ENCODE measurements at regions not wholly inside any gene's neighbourhood (a gene's known extent, or its start where the extent isn't known, plus 50 kb on each side); places are given as distances from the start of the nearest gene placed in this dataset.

DNA sequence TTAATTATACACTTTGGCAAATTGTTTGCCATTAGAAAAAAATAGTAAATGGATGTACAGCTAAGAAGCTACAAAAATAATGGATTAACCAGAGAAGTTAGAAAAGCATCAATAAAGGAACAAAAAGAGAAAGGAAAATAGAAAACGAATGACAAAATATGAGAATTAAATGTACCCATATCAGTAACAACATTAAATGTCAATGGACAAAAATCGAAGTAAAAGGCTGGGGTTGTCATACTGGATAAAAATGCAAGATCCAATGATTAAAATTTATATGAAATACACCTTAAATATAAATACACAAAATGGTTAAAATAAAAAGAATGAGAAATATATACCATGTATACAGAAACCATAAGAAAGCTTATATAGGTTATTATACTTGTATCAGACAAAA is 470.6 kb downstream of the OCA2 start:
- no peak overlapping the region for H4K8ac ChIP-seq (ENCODE audit: low read length)
- H2BK12ac ChIP-seq (ENCODE audit: low read length in 2 of 2) = no peak overlapping the region
- H2BK15ac ChIP-seq (ENCODE audit: low read depth, poor library complexity, severe bottlenecking) = no peak overlapping the region
- H3K79me1 ChIP-seq (replicated peaks; ENCODE audit: low read length, poor library complexity, severe bottlenecking) = no peaks in the 10 kb centered on the region
- DNase-seq = no peak
- no peaks in the 10 kb centered on the region for H3K4me1 ChIP-seq (ENCODE audit: control insufficient read depth, insufficient read depth, low read depth, low read length)
- H3K9ac ChIP-seq (ENCODE audit: low read length) = no peak overlapping the region
- no peaks in the 10 kb centered on the region for H3K27me3 ChIP-seq (ENCODE audit: control insufficient read depth in 1 of 2, insufficient read depth in 1 of 2, low read length in 2 of 2)
- H3K36me3 ChIP-seq (ENCODE audit: control insufficient read depth in 1 of 2, insufficient read depth in 2 of 2, low read depth in 1 of 2, low read length in 2 of 2) = no peaks in the 10 kb centered on the region
- H3K4ac ChIP-seq (ENCODE audit: low read depth in 1 of 2, low read length in 2 of 2) = no peak overlapping the region
- no peak overlapping the region for H4K91ac ChIP-seq (ENCODE audit: low read length)
- H3K9me3 ChIP-seq (ENCODE audit: control insufficient read depth, low read length) = peaks cover 51% of the 10 kb centered on the region
- no peak overlapping the region for H3K18ac ChIP-seq (ENCODE audit: low read depth in 1 of 2, low read length in 2 of 2)
- no peak overlapping the region for H2AK5ac ChIP-seq (ENCODE audit: low read length, severe bottlenecking)
- WGBS = no CpG with 5 or more reads among the region's 2 CpGs
- H3K4me2 ChIP-seq (ENCODE audit: low read length, poor library complexity, severe bottlenecking) = no peak overlapping the region
- no peak overlapping the region for H3K27ac ChIP-seq (ENCODE audit: low read length, poor library complexity, severe bottlenecking)
- H3K14ac ChIP-seq (ENCODE audit: low read length in 2 of 2) = no peak overlapping the region
- no peak overlapping the region for H3K4me3 ChIP-seq (ENCODE audit: insufficient read depth in 1 of 2, low read depth in 1 of 2, low read length in 2 of 2)
- H2BK5ac ChIP-seq (ENCODE audit: low read depth, low read length, poor library complexity, severe bottlenecking) = no peak overlapping the region
- H3K23ac ChIP-seq (ENCODE audit: low read length in 2 of 2) = no peak overlapping the region
- H2AFZ ChIP-seq (ENCODE audit: low read depth, low read length) = no peak overlapping the region
- H2BK120ac ChIP-seq (ENCODE audit: low read depth, low read length) = no peak overlapping the region

GRCh38 chr15:27627623-27628022 is 471.5 kb downstream of the OCA2 start:
- Histone ChIP-seq H3K9ac (ENCODE audit: low read length) (no peak overlapping the region), H2AFZ (ENCODE audit: low read depth, low read length) (no peak overlapping the region), H2BK15ac (ENCODE audit: low read depth, poor library complexity, severe bottlenecking) (no peak overlapping the region), H2BK12ac (ENCODE audit: low read length in 2 of 2) (no peak overlapping the region), H3K36me3 (ENCODE audit: control insufficient read depth in 1 of 2, insufficient read depth in 2 of 2, low read depth in 1 of 2, low read length in 2 of 2) (no peaks in the 10 kb centered on the region), H3K4me2 (ENCODE audit: low read length, poor library complexity, severe bottlenecking) (no peak overlapping the region), H3K79me1 (replicated peaks; ENCODE audit: low read length, poor library complexity, severe bottlenecking) (no peaks in the 10 kb centered on the region), H3K27ac (ENCODE audit: low read length, poor library complexity, severe bottlenecking) (no peak overlapping the region), H3K14ac (ENCODE audit: low read length in 2 of 2) (no peak overlapping the region), H3K18ac (ENCODE audit: low read depth in 1 of 2, low read length in 2 of 2) (no peak overlapping the region), H2BK5ac (ENCODE audit: low read depth, low read length, poor library complexity, severe bottlenecking) (no peak overlapping the region), H2AK5ac (ENCODE audit: low read length, severe bottlenecking) (no peak overlapping the region), H3K27me3 (ENCODE audit: control insufficient read depth in 1 of 2, insufficient read depth in 1 of 2, low read length in 2 of 2) (no peaks in the 10 kb centered on the region), H4K8ac (ENCODE audit: low read length) (no peak overlapping the region), H3K4ac (ENCODE audit: low read depth in 1 of 2, low read length in 2 of 2) (no peak overlapping the region), H3K4me1 (ENCODE audit: control insufficient read depth, insufficient read depth, low read depth, low read length) (no peaks in the 10 kb centered on the region), H4K91ac (ENCODE audit: low read length) (no peak overlapping the region), H3K4me3 (ENCODE audit: insufficient read depth in 1 of 2, low read depth in 1 of 2, low read length in 2 of 2) (no peak overlapping the region), H3K9me3 (ENCODE audit: control insufficient read depth, low read length) (peaks cover 56% of the 10 kb centered on the region), H2BK120ac (ENCODE audit: low read depth, low read length) (no peak overlapping the region), H3K23ac (ENCODE audit: low read length in 2 of 2) (no peak overlapping the region)
- no peak for DNase-seq

DNA sequence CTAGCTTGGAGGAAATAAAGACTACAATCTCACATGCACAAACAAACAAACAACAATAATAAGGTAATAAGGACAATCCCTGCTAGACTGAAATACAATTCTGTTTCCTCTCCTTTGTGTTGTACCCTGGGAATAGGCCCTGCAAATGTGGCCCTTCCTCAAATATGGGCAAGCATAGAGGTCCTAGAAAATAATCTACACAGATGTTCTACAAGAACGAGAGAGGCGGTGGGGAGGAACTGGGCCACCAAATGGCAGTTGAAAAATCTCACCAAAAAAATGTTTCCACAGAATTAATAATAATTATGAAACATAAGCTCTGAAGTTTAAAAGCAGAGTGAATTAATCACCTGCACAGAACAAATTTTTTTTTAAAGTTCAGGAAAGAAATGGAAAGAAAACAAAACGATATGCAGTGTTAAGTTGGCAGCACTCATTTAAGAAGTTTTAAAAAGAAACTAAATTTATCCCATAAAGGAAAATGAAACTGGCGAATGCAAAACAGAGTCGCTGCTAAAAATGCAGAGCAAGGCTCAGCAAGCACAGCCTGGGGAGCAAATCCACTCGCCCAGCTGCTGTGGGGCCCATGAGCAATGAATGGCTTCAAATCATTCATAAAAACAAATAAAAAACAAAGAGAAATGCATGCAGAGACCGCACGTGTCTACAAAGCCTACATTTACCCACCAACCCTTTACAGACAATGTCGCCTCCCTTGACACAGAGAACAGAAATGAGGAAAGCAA is 475.4 kb downstream of the OCA2 start:
- 85% methylated on average over 6 of the region's 9 CpGs for WGBS

DNA sequence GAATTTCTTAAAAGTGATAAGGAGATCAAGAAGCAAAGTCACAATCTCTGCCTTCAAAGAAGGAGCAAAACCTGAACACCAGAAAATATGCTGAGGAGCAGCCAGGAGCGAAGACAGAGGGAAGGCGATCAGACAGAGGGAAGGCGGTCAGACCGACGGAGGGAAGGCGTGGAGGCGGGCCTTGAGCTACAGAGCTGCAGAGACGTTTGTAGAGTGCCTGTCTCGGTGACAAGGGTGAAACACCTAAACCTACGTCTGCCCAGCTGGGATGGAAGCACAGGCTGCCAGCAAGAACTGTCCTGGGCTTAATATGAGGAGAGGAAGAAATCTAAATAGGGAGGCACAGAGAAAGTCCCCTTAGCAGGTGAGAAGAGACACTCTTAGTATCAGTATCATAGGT is 476.0 kb downstream of the OCA2 start:
- Histone ChIP-seq H3K4ac (ENCODE audit: low read depth in 1 of 2, low read length in 2 of 2) (no peak overlapping the region), H2AK5ac (ENCODE audit: low read length, severe bottlenecking) (no peak overlapping the region), H3K4me1 (ENCODE audit: control insufficient read depth, insufficient read depth, low read depth, low read length) (no peaks in the 10 kb centered on the region), H3K27me3 (ENCODE audit: control insufficient read depth in 1 of 2, insufficient read depth in 1 of 2, low read length in 2 of 2) (no peaks in the 10 kb centered on the region), H3K18ac (ENCODE audit: low read depth in 1 of 2, low read length in 2 of 2) (no peak overlapping the region), H3K4me2 (ENCODE audit: low read length, poor library complexity, severe bottlenecking) (no peak overlapping the region), H3K14ac (ENCODE audit: low read length in 2 of 2) (no peak overlapping the region), H3K9ac (ENCODE audit: low read length) (no peak overlapping the region), H2BK12ac (ENCODE audit: low read length in 2 of 2) (no peak overlapping the region), H2AFZ (ENCODE audit: low read depth, low read length) (no peak overlapping the region), H3K79me1 (replicated peaks; ENCODE audit: low read length, poor library complexity, severe bottlenecking) (no peaks in the 10 kb centered on the region), H2BK120ac (ENCODE audit: low read depth, low read length) (no peak overlapping the region), H4K91ac (ENCODE audit: low read length) (no peak overlapping the region), H3K23ac (ENCODE audit: low read length in 2 of 2) (no peak overlapping the region), H4K8ac (ENCODE audit: low read length) (no peak overlapping the region), H2BK15ac (ENCODE audit: low read depth, poor library complexity, severe bottlenecking) (no peak overlapping the region), H3K36me3 (ENCODE audit: control insufficient read depth in 1 of 2, insufficient read depth in 2 of 2, low read depth in 1 of 2, low read length in 2 of 2) (no peaks in the 10 kb centered on the region), H3K9me3 (ENCODE audit: control insufficient read depth, low read length) (peaks cover 43% of the 10 kb centered on the region), H2BK5ac (ENCODE audit: low read depth, low read length, poor library complexity, severe bottlenecking) (no peak overlapping the region), H3K27ac (ENCODE audit: low read length, poor library complexity, severe bottlenecking) (no peak overlapping the region), H3K4me3 (ENCODE audit: insufficient read depth in 1 of 2, low read depth in 1 of 2, low read length in 2 of 2) (no peak overlapping the region)
- no peak for DNase-seq
- 55% methylated on average over 10 of the region's 10 CpGs for WGBS

More for the DNA sequence above, 475.4 kb downstream of the OCA2 start:
- no peak overlapping the region for H3K27ac ChIP-seq (ENCODE audit: low read length, poor library complexity, severe bottlenecking)
- H3K36me3 ChIP-seq (ENCODE audit: control insufficient read depth in 1 of 2, insufficient read depth in 2 of 2, low read depth in 1 of 2, low read length in 2 of 2) = no peaks in the 10 kb centered on the region
- no peak overlapping the region for H2BK12ac ChIP-seq (ENCODE audit: low read length in 2 of 2)
- no peak overlapping the region for H2BK5ac ChIP-seq (ENCODE audit: low read depth, low read length, poor library complexity, severe bottlenecking)
- H3K4me2 ChIP-seq (ENCODE audit: low read length, poor library complexity, severe bottlenecking) = no peak overlapping the region
- H3K18ac ChIP-seq (ENCODE audit: low read depth in 1 of 2, low read length in 2 of 2) = no peak overlapping the region
- no peak overlapping the region for H4K91ac ChIP-seq (ENCODE audit: low read length)
- no peak overlapping the region for H3K9ac ChIP-seq (ENCODE audit: low read length)
- no peak overlapping the region for H3K14ac ChIP-seq (ENCODE audit: low read length in 2 of 2)
- H3K4me1 ChIP-seq (ENCODE audit: control insufficient read depth, insufficient read depth, low read depth, low read length) = no peaks in the 10 kb centered on the region
- H2AK5ac ChIP-seq (ENCODE audit: low read length, severe bottlenecking) = no peak overlapping the region
- no peaks in the 10 kb centered on the region for H3K27me3 ChIP-seq (ENCODE audit: control insufficient read depth in 1 of 2, insufficient read depth in 1 of 2, low read length in 2 of 2)
- H2AFZ ChIP-seq (ENCODE audit: low read depth, low read length) = no peak overlapping the region
- H3K23ac ChIP-seq (ENCODE audit: low read length in 2 of 2) = no peak overlapping the region
- no peaks in the 10 kb centered on the region for H3K79me1 ChIP-seq (replicated peaks; ENCODE audit: low read length, poor library complexity, severe bottlenecking)
- peaks cover 48% of the 10 kb centered on the region for H3K9me3 ChIP-seq (ENCODE audit: control insufficient read depth, low read length)
- no peak for DNase-seq
- H3K4ac ChIP-seq (ENCODE audit: low read depth in 1 of 2, low read length in 2 of 2) = no peak overlapping the region
- H4K8ac ChIP-seq (ENCODE audit: low read length) = no peak overlapping the region
- no peak overlapping the region for H3K4me3 ChIP-seq (ENCODE audit: insufficient read depth in 1 of 2, low read depth in 1 of 2, low read length in 2 of 2)
- no peak overlapping the region for H2BK15ac ChIP-seq (ENCODE audit: low read depth, poor library complexity, severe bottlenecking)
- H2BK120ac ChIP-seq (ENCODE audit: low read depth, low read length) = no peak overlapping the region
